IMR-90 (cell line): ENCODE measurements at regions not wholly inside any gene's neighbourhood (a gene's known extent, or its start where the extent isn't known, plus 50 kb on each side); places are given as distances from the start of the nearest gene placed in this dataset.

Experiments used
- ATAC-seq: fragments of 200-7000 bp; cut with Tn5 transposase; 2 replicates; pipeline ENCODE4 v1.9.1; 2020; ENCODE audit warnings: low read depth, mild to moderate bottlenecking, moderate library complexity
- BruUV-seq: library from RNA; stranded (reverse); fragments of 400-500 nt; replicated peaks from 2 replicates; lab custom pipeline; 2021; lab: Mats Ljungman, UMichigan
- CTCF ChIA-PET: fragments of 300-600 bp; formaldehyde crosslinking; extraction: SDS; loops from one replicate; lab custom pipeline; 2021; ENCODE audit warnings: antibody characterized with exemption; lab: Yijun Ruan, JAX
- POLR2A ChIA-PET: fragments of 300-600 bp; sonication (Branson Sonifier 250); formaldehyde crosslinking; loops from one replicate; lab custom pipeline; 2022; ENCODE audit warnings: antibody characterized with exemption; ENCODE audit not compliant: unreplicated experiment; lab: Charles Lee
- DNase-seq: peaks from one replicate; pipeline ENCODE4 v3.0.0; 2013
- H2AFZ ChIP-seq: replicated peaks from 2 replicates; pipeline ENCODE3; 2013; ENCODE audit warnings: low read length, mild to moderate bottlenecking; ENCODE audit not compliant: poor library complexity
- H2AK5ac ChIP-seq: 2 replicates; pipeline ENCODE4 v1.6.1; 2013; ENCODE audit warnings: low read depth, low read length, inconsistent platforms
- H2AK9ac ChIP-seq: replicated peaks from 2 replicates; pipeline ENCODE3; 2013; ENCODE audit warnings: mild to moderate bottlenecking, low read depth, low read length, moderate library complexity; ENCODE audit not compliant: poor library complexity
- H2BK120ac ChIP-seq: 2 replicates; pipeline ENCODE4 v1.6.1; 2013; ENCODE audit warnings: low read depth, low read length, inconsistent platforms
- H2BK15ac ChIP-seq: 3 replicates; pipeline ENCODE4 v1.6.1; 2013; ENCODE audit warnings: low read depth, low read length, inconsistent platforms
- H2BK20ac ChIP-seq: 2 replicates; pipeline ENCODE4 v1.6.1; 2013; ENCODE audit warnings: low read depth, mild to moderate bottlenecking, inconsistent platforms, low read length, moderate library complexity
- H2BK5ac ChIP-seq: 2 replicates; pipeline ENCODE4 v1.6.1; 2013; ENCODE audit warnings: mild to moderate bottlenecking, low read depth, low read length, inconsistent platforms; ENCODE audit not compliant: poor library complexity, severe bottlenecking
- H3K14ac ChIP-seq: replicated peaks from 2 replicates; pipeline ENCODE4 v1.6.1; 2013; ENCODE audit warnings: low read depth, low read length, inconsistent platforms
- H3K18ac ChIP-seq: 2 replicates; pipeline ENCODE4 v1.6.1; 2013; ENCODE audit warnings: low read depth, low read length, control low read depth
- H3K23ac ChIP-seq: 2 replicates; pipeline ENCODE4 v1.6.1; 2013; ENCODE audit warnings: low read depth, low read length, inconsistent platforms
- H3K27ac ChIP-seq: 2 replicates; pipeline ENCODE4 v1.5.1; 2013; ENCODE audit warnings: mild to moderate bottlenecking, control low read depth, low read length; ENCODE audit not compliant: insufficient read depth
- H3K27me3 ChIP-seq: 2 replicates; pipeline ENCODE4 v1.6.1; 2013; ENCODE audit warnings: low read length; ENCODE audit not compliant: control insufficient read depth, insufficient read depth
- H3K36me3 ChIP-seq: 2 replicates; pipeline ENCODE4 v1.6.1; 2013; ENCODE audit warnings: low read length, mixed read lengths; ENCODE audit not compliant: control insufficient read depth, insufficient read depth
- H3K4ac ChIP-seq: 2 replicates; pipeline ENCODE4 v1.6.1; 2013; ENCODE audit warnings: low read depth, low read length, inconsistent platforms
- H3K4me1 ChIP-seq: 2 replicates; pipeline ENCODE4 v1.6.1; 2013; ENCODE audit warnings: low read length, mixed read lengths; ENCODE audit not compliant: control insufficient read depth, insufficient read depth
- H3K4me2 ChIP-seq: 2 replicates; pipeline ENCODE4 v1.6.1; 2013; ENCODE audit warnings: low read depth, mild to moderate bottlenecking, control low read depth, low read length, moderate library complexity
- H3K4me3 ChIP-seq: 2 replicates; pipeline ENCODE4 v1.5.1; 2013; ENCODE audit warnings: low read depth, mild to moderate bottlenecking, control low read depth, low read length, moderate library complexity; ENCODE audit not compliant: insufficient read depth
- H3K56ac ChIP-seq: 2 replicates; pipeline ENCODE4 v1.6.1; 2013; ENCODE audit warnings: low read length, inconsistent platforms; ENCODE audit not compliant: insufficient read depth; ENCODE audit errors: extremely low read depth
- H3K79me1 ChIP-seq, 2 experiments: 2 replicates each; pipeline ENCODE4 v1.6.1; 2013; ENCODE audit warnings: low read length in 2 of 2, inconsistent platforms in 1 of 2, low read depth in 1 of 2
- H3K9ac ChIP-seq: 2 replicates; pipeline ENCODE4 v1.6.1; 2013; ENCODE audit warnings: low read depth, low read length, control low read depth
- H3K9me1 ChIP-seq: 2 replicates; pipeline ENCODE4 v1.6.1; 2013; ENCODE audit warnings: low read length, inconsistent platforms; ENCODE audit not compliant: insufficient read depth
- H3K9me3 ChIP-seq: 2 replicates; pipeline ENCODE4 v1.6.1; 2013; ENCODE audit warnings: low read length; ENCODE audit not compliant: control insufficient read depth, insufficient read depth
- H4K20me1 ChIP-seq: 2 replicates; pipeline ENCODE4 v1.6.1; 2013; ENCODE audit warnings: low read length, inconsistent platforms; ENCODE audit not compliant: insufficient read depth
- H4K5ac ChIP-seq: 2 replicates; pipeline ENCODE4 v1.6.1; 2013; ENCODE audit warnings: mild to moderate bottlenecking, low read depth, low read length, control low read depth
- H4K8ac ChIP-seq, 2 experiments: 2 replicates each; pipeline ENCODE4 v1.6.1; 2013; ENCODE audit warnings: low read depth in 2 of 2, low read length in 2 of 2, control low read depth in 1 of 2, inconsistent platforms in 1 of 2
- H4K91ac ChIP-seq: 2 replicates; pipeline ENCODE4 v1.6.1; 2013; ENCODE audit warnings: low read depth, low read length, inconsistent platforms; ENCODE audit not compliant: insufficient read depth
- CEBPB ChIP-seq: IDR thresholded peaks from 2 replicates; pipeline ENCODE4 v1.6.1; 2012; ENCODE audit warnings: low read depth, low read length, improper control_type of control experiment
- WGBS, 2 experiments: methylation state at CpG; one replicate each; pipeline versions ENCODE4 v1.1.5 to v1.1.7; 2013; ENCODE audit warnings: missing lambda C conversion rate in 2 of 2; ENCODE audit not compliant: insufficient read length in 1 of 2; ENCODE audit errors: extremely low coverage in 2 of 2; 5-methylcytosine and 5-hydroxymethylcytosine counted together
- dilution Hi-C: fragments of 300-500 bp; cut with HindIII; formaldehyde crosslinking; loops from one replicate; pipeline ENCODE4 v1.14.3; 2018; ENCODE audit warnings: low sequenced_read_pairs; ENCODE audit not compliant: unreplicated experiment
- in situ Hi-C: fragments of 300-500 bp; cut with MboI; formaldehyde crosslinking; loops from 3 replicates; pipeline ENCODE4 v1.14.3; 2019; ENCODE audit warnings: low sequenced_read_pairs, inconsistent platforms, mixed read lengths
- intact Hi-C: fragments of 100-400 bp; cut with micrococcal nuclease; formaldehyde crosslinking; loops from 2 replicates; pipeline ENCODE4 v1.10.0; 2022
- TF ChIP-seq, protein P1 (sequence below): fragments of 150-350 bp; IDR thresholded peaks from 2 replicates; pipeline ENCODE4 v1.6.1; 2016; ENCODE audit warnings: low read depth, mild to moderate bottlenecking, low read length, moderate library complexity, borderline replicate concordance

DNA sequence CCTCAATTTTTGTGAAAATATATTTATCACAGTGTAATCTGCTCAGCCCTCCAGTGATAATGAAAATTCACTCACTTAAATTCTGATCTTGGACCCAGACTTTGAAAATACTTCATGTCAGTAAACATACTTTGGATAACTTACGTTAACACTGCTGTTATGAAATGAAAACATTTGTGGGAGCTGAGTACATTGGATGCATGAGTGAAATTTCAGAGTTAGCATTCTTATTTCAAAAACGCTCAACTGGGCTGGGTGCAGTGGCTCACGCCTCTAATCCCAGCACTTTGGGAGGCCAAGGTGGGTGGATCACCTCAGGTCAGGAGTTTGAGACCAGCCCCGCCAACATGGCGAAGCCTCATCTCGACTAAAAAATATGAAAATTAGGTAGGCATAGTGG is 196.4 kb downstream of the UTRN start:
- Histone ChIP-seq H2AFZ (no peak overlapping the region), H3K56ac (no peak overlapping the region), H4K20me1 (no peaks in the 10 kb centered on the region), H4K91ac (no peak overlapping the region), H3K79me1 (no peaks in the 10 kb centered on the region), H3K23ac (no peak overlapping the region), H3K4ac (no peak overlapping the region), H2BK15ac (no peak overlapping the region), H3K27ac (no peak overlapping the region), H2BK20ac (no peak overlapping the region), H3K36me3 (peaks cover 2% of the 10 kb centered on the region), H3K18ac (no peak overlapping the region), H4K8ac (no peak overlapping the region), H2AK9ac (no peak overlapping the region), H3K27me3 (no peaks in the 10 kb centered on the region), H4K5ac (no peak overlapping the region), H3K4me2 (no peak overlapping the region), H2AK5ac (no peak overlapping the region), H3K4me3 (no peak overlapping the region), H3K4me1 (peaks cover 4% of the 10 kb centered on the region), H2BK5ac (no peak overlapping the region), H2BK120ac (no peak overlapping the region), H3K9me3 (no peaks in the 10 kb centered on the region), H3K9ac (no peak overlapping the region), H3K14ac (no peak overlapping the region), H3K9me1 (0 out of 2 replicates have a peak, but pooled peaks cover 3% of the 10 kb centered on the region)
- in situ Hi-C loops: loop anchor here (5.0 kb wide), 2 partner anchors 194 to 379 kb away; partner anchors contain the start of gene UTRN
- intact Hi-C loops: loop anchor here (10.0 kb wide), 1 partner anchor 907 kb away; no protein-coding TSS in a partner anchor
- BruUV-seq: no TSS peak
- DNase-seq (no peak), ATAC-seq (no peak)
- ChIA-PET CTCF (interaction anchor here (0.6 to 1.0 kb wide), 5 partner anchors 20 to 263 kb away, joined by 3 to 4 read pairs (median 3); no protein-coding TSS in a partner anchor), POLR2A (interaction anchor here (0.6 to 0.7 kb wide), 2 partner anchors 195 to 263 kb away, joined by 3 read pairs; no protein-coding TSS in a partner anchor)
- dilution Hi-C loops: no loop called here
- 90% methylated on average over 2 of the region's 6 CpGs; no CpG with 5 or more reads in 1 of the 2 experiments for WGBS, 2 experiments
- no peak for TF ChIP-seq CEBPB
- TF ChIP-seq, protein P1, sequence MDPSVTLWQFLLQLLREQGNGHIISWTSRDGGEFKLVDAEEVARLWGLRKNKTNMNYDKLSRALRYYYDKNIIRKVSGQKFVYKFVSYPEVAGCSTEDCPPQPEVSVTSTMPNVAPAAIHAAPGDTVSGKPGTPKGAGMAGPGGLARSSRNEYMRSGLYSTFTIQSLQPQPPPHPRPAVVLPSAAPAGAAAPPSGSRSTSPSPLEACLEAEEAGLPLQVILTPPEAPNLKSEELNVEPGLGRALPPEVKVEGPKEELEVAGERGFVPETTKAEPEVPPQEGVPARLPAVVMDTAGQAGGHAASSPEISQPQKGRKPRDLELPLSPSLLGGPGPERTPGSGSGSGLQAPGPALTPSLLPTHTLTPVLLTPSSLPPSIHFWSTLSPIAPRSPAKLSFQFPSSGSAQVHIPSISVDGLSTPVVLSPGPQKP: no peak
